Caki2 (cell line): ENCODE measurements at regions not wholly inside any gene's neighbourhood (a gene's known extent, or its start where the extent isn't known, plus 50 kb on each side); places are given as distances from the start of the nearest gene placed in this dataset.
"Not testable (repeated sequence)": the region's sequence is repeated elsewhere in the genome, so short reads cannot be mapped to it uniquely, and the experiment has no call there.

Experiments
- DNase-seq: peaks from one replicate; pipeline ENCODE4 v3.0.0-alpha.2; 2015; ENCODE audit warnings: low read depth
- in situ Hi-C: cut with HindIII; loops from 2 replicates; pipeline ENCODE4 v1.10.0; 2016; ENCODE audit warnings: low sequenced_read_pairs, low pct_unique_long_range_greater_than_20kb, mixed read lengths

DNA sequence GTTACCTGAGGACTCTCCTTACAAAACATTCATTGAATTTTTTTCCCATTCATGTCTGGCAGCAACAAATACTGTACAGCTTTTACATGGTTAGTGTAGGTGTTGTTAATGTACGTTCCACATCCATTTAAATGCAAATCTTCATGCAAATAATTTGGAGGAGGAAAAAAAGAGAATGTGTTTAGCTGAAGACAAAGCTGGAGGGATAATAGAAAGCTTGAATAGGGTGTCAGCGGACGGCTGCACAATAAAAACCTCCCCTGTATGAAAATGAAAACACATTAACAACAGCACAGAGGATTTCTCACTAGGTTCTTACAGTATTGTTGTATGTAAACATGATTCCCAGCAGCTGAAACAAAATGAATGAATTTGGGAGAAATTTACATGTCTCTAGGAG is 231.5 kb downstream of the ZNF608 start:
- in situ Hi-C loops = no loop called here
- no peak for DNase-seq

DNA sequence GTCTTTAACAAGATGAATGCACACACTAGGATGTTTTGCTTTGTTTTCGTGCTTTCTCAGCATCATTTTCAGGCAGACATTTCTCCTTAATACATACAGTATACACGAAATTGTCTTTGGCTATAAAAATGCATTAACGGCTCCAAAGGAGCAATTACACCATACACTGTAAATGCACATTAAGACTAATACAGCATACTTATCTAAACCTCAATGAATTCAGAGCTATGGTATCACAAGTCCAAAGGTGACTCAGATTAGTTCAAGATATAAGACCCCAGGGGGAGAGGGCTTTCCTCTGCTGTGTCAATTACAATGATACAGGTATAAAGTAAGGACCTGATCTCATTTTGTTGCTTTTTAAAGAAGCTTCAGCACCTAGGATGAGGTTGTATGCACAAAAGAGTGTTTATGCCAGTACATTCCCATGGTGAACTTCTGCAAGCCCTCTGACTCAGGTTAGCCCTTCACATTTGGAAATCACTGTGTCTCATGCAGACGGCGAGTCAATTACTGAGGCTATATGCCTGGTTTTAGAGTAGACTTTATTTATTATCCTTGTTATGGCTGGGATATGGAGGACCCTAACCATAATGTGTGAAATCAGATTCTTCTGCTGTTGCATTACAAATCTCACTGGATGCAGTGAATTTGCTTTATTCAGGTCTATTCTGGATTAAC is 233.3 kb downstream of the ZNF608 start:
- in situ Hi-C loops = no loop called here
- no peak for DNase-seq

DNA sequence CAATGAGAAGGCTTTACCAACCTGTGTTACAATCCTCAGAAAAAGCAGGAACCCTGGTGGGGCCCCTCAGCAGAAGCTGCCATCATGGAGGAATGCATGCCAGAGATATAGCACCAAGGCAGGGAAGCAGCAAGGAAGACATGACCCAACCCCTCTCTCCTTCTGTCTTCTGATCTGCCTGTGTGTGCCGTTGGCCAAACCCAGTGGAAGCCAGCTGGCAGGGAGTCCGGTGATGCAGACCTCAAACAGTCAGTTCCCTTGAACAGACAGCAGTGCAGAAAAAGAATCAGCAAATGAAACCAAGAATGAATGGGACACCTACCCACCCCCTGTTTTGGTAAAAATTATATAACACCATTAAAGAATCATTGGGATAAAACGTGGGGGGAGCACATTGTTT is 234.2 kb downstream of the ZNF608 start:
- no peak for DNase-seq
- in situ Hi-C loops = no loop called here

GRCh38 chr5:124511791-124512190 is 234.6 kb downstream of the ZNF608 start:
- in situ Hi-C loops = no loop called here
- no peak for DNase-seq

GRCh38 chr5:124507688-124508087 is 238.8 kb downstream of the ZNF608 start:
- in situ Hi-C loops = no loop called here

GRCh38 chr5:124504081-124504916 is 242.1 kb downstream of the ZNF608 start:
- DNase-seq = no peak
- in situ Hi-C loops = no loop called here

More at GRCh38 chr5:124507688-124508087, 238.8 kb downstream of the ZNF608 start:
- DNase-seq = no peak

DNA sequence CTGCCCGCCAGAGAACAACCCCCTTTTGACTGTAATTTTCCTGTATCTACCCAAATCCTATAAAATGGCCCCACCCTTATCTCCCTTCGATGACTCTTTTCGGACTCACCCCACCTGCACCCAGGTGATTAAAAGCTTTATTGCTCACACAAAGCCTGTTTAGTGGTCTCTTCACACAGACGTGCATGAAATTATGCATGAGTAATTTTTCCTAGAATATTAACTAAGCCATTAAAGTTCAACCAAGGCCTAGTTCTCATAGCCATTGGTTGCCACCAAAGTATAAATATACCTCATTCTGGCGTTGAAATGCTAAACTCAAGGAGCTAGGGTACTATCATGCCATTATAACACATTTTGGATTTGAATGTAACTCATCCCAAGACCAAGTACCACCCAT is 243.9 kb downstream of the ZNF608 start:
- in situ Hi-C loops = no loop called here
- DNase-seq = no peak

GRCh38 chr5:124499818-124500217 is 246.6 kb downstream of the ZNF608 start:
- in situ Hi-C loops, DNase-seq: not testable (repeated sequence)

- in situ Hi-C loops, DNase-seq: not testable (repeated sequence)
Observed at GRCh38 chr5:124496968-124497367, 249.5 kb downstream of the ZNF608 start.

DNA sequence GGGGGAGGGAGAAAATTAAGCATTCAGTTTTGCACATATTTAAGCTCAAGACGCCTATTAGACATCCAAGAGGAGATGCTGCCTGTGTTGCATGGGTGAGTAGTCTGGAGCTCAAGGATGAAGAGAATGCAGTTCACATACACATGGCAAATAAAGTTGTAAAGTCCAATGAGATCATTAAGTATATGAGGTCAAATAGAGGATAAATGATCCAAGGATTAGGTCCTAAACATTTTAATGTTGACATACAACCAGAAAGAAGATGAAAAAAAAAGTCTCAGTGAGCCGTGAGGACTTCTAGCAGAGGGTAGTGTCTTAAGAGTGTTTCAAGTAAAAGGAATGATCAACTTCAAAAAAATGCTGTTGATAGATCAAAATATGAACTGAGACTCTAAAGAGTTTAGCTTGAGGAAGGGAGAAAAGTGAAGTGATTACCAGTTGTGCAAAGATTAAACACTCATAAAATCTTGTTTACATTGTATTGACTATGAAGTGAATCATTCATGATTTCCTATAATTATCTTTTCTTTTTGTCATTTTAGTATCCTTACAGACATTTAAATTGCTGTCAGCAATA is 251.8 kb downstream of the ZNF608 start:
- in situ Hi-C loops = no loop called here

DNA sequence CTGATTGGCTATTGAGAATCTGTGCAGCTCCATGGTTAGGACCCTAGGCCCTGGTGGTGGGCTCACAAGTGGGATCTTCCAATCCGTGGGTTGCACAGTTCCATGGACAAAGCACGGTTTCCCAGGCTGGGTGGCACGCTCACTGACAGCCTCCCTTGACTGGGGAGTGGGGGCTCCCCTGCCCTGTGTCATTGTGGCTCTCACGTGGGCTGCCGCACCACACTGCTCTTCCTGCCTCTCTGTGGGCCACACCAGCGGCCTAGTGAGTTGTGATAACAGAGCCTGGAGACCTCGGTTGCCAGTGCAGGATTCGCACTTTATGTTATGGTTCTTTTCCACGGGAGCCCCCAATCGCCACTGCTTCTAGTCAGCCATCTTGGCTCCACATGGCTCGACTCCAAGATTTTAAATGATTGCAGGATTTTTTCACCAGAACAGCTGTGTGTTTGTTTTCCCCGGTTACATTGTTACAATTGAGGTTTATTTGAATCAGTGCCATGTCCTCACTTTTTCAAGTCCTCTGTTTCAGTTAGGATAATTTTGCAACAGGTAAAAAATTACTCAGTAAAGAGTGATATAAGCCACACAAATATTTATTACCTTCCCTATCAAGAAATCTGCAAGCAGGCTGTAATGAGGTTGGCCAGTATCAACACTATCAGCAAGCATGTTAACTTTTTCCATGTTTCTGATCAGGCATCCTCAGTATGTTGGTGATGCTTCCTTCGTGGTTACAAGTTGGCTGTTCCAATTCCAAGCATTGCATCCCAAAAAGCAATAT is 253.8 kb downstream of the ZNF608 start:
- in situ Hi-C loops = no loop called here

More for the DNA sequence above, 251.8 kb downstream of the ZNF608 start:
- DNase-seq = no peak

GRCh38 chr5:124490315-124490714 is 256.1 kb downstream of the ZNF608 start:
- DNase-seq, in situ Hi-C loops: not testable (repeated sequence)

More for the DNA sequence above, 253.8 kb downstream of the ZNF608 start:
- no peak for DNase-seq

GRCh38 chr5:124481419-124481818 is 265.0 kb downstream of the ZNF608 start:
- in situ Hi-C loops = no loop called here
- no peak for DNase-seq

GRCh38 chr5:124480964-124481363 is 265.5 kb downstream of the ZNF608 start:
- no peak for DNase-seq
- in situ Hi-C loops = no loop called here

- in situ Hi-C loops = no loop called here
- DNase-seq = no peak
Observed at GRCh38 chr5:124480022-124480421, 266.4 kb downstream of the ZNF608 start.

- in situ Hi-C loops = no loop called here
- no peak for DNase-seq
Observed at GRCh38 chr5:124478264-124478663, 268.2 kb downstream of the ZNF608 start.

GRCh38 chr5:124477577-124477976 is 268.9 kb downstream of the ZNF608 start:
- no peak for DNase-seq
- in situ Hi-C loops = no loop called here

- no peak for DNase-seq
- in situ Hi-C loops = no loop called here
Observed at GRCh38 chr5:124477062-124477461, 269.4 kb downstream of the ZNF608 start.
